ENCODE measurements at regions not wholly inside any gene's neighbourhood (a gene's known extent, or its start where the extent isn't known, plus 50 kb on each side); places are given as distances from the start of the nearest gene placed in this dataset.

DNA sequence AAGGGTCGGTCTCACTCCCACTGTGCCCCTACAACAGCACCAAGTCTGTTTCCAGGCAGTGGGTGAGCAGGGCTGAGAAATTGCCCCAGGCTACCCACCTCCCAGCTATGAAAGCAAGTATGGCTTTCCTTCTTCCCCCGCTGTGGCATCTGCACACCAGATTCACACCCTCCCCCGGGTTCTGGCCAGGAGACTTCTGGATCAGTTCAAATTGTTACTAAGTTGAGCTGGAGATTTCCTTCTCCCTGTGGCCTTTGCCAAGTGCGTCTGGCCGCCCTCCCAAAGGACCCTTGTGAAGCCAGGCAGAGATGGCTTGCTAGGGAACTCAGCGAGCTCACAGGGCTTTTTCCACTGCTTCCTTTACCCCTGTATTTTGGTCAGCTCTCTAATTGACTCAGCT, 555.4 kb downstream of the SH2D4B start:
- Histone ChIP-seq H3K27ac (replicated peaks in 1 of 4) (no peak overlapping the region), H3K36me3 (no peaks in the 10 kb centered on the region), H3K4me3 (no peak overlapping the region), H3K9me3 (no peaks in the 10 kb centered on the region), H3K4me1 (no peaks in the 10 kb centered on the region), H3K27me3 (no peaks in the 10 kb centered on the region)
- WGBS = 84% methylated on average over 6 of the region's 6 CpGs
- intact Hi-C loops (cut with DNase I) = no loop called here
- no peak for DNase-seq (ENCODE audit: extremely low spot score)
- TF ChIP-seq, protein P1, sequence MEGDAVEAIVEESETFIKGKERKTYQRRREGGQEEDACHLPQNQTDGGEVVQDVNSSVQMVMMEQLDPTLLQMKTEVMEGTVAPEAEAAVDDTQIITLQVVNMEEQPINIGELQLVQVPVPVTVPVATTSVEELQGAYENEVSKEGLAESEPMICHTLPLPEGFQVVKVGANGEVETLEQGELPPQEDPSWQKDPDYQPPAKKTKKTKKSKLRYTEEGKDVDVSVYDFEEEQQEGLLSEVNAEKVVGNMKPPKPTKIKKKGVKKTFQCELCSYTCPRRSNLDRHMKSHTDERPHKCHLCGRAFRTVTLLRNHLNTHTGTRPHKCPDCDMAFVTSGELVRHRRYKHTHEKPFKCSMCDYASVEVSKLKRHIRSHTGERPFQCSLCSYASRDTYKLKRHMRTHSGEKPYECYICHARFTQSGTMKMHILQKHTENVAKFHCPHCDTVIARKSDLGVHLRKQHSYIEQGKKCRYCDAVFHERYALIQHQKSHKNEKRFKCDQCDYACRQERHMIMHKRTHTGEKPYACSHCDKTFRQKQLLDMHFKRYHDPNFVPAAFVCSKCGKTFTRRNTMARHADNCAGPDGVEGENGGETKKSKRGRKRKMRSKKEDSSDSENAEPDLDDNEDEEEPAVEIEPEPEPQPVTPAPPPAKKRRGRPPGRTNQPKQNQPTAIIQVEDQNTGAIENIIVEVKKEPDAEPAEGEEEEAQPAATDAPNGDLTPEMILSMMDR (IDR thresholded peaks at IDR 0.05) = no peak
- TF ChIP-seq EP300 (IDR thresholded peaks at IDR 0.05) (no peak), POLR2A (IDR thresholded peaks at IDR 0.05; ENCODE audit: low read depth) (no peak), POLR2AphosphoS5 (IDR thresholded peaks at IDR 0.05) (no peak)

GRCh38 chr10:81095238-81095637, 557.5 kb downstream of the SH2D4B start:
- intact Hi-C loops (cut with DNase I) = no loop called here
- Histone ChIP-seq H3K9me3 (no peaks in the 10 kb centered on the region), H3K27me3 (no peaks in the 10 kb centered on the region), H3K27ac (replicated peaks in 1 of 4) (no peak overlapping the region), H3K36me3 (no peaks in the 10 kb centered on the region), H3K4me3 (no peak overlapping the region), H3K4me1 (no peaks in the 10 kb centered on the region)
- TF ChIP-seq POLR2A (IDR thresholded peaks at IDR 0.05; ENCODE audit: low read depth) = no peak
- TF ChIP-seq, protein P1 (IDR thresholded peaks at IDR 0.05) = no peak
- TF ChIP-seq EP300 (IDR thresholded peaks at IDR 0.05) = no peak
- TF ChIP-seq POLR2AphosphoS5 (IDR thresholded peaks at IDR 0.05) = no peak
- 85% methylated on average over 2 of the region's 2 CpGs for WGBS
- DNase-seq (ENCODE audit: extremely low spot score) = no peak

GRCh38 chr10:81096558-81096957, 558.9 kb downstream of the SH2D4B start:
- Histone ChIP-seq H3K4me1 (no peaks in the 10 kb centered on the region), H3K36me3 (no peaks in the 10 kb centered on the region), H3K9me3 (no peaks in the 10 kb centered on the region), H3K4me3 (no peak overlapping the region), H3K27ac (replicated peaks in 1 of 4) (no peak overlapping the region), H3K27me3 (no peaks in the 10 kb centered on the region)
- TF ChIP-seq EP300 (IDR thresholded peaks at IDR 0.05) (no peak), POLR2A (IDR thresholded peaks at IDR 0.05; ENCODE audit: low read depth) (no peak)
- TF ChIP-seq, protein P1 (IDR thresholded peaks at IDR 0.05) = no peak
- WGBS = 56% methylated on average over 1 of the region's 1 CpG
- intact Hi-C loops (cut with DNase I) = no loop called here
- no peak for DNase-seq (ENCODE audit: extremely low spot score)

DNA sequence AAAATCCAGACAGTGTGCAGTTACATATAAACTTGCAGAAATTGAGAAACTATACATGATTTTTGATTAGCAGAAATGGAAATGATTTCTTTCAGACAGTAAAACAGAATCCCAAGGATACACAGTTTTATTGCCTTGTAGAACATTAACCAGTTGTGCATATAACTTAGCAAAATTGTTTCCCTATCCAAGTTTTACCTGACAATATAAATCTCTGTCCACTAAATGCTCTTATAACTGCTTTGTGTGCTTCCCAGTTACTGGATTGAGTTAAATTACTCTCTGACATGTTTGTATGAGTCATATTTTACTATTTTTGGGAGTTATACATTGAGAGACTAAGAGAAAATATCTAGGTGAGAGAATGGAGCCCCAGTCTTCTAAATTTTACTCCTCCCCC, 563.4 kb downstream of the SH2D4B start:
- Histone ChIP-seq H3K9me3 (no peaks in the 10 kb centered on the region), H3K4me1 (no peaks in the 10 kb centered on the region), H3K27me3 (no peaks in the 10 kb centered on the region), H3K36me3 (no peaks in the 10 kb centered on the region), H3K4me3 (no peak overlapping the region), H3K27ac (replicated peaks in 1 of 4) (no peak overlapping the region)
- TF ChIP-seq EP300 (IDR thresholded peaks at IDR 0.05) = no peak
- TF ChIP-seq, protein P1 (IDR thresholded peaks at IDR 0.05) = no peak
- TF ChIP-seq POLR2A (IDR thresholded peaks at IDR 0.05; ENCODE audit: low read depth) = no peak
- TF ChIP-seq POLR2AphosphoS5 (IDR thresholded peaks at IDR 0.05) = no peak
- DNase-seq (ENCODE audit: extremely low spot score) = no peak
- intact Hi-C loops (cut with DNase I) = no loop called here

GRCh38 chr10:81104494-81104893, 566.8 kb downstream of the SH2D4B start:
- DNase-seq (ENCODE audit: extremely low spot score) = no peak
- TF ChIP-seq EP300 (IDR thresholded peaks at IDR 0.05) (no peak), POLR2A (IDR thresholded peaks at IDR 0.05; ENCODE audit: low read depth) (no peak), POLR2AphosphoS5 (IDR thresholded peaks at IDR 0.05) (no peak)
- TF ChIP-seq, protein P1 (IDR thresholded peaks at IDR 0.05) = no peak
- 71% methylated on average over 3 of the region's 3 CpGs for WGBS

More at GRCh38 chr10:81104494-81104893, 566.8 kb downstream of the SH2D4B start:
- no peaks in the 10 kb centered on the region for H3K9me3 ChIP-seq
- no peaks in the 10 kb centered on the region for H3K27me3 ChIP-seq
- no peaks in the 10 kb centered on the region for H3K36me3 ChIP-seq
- no peak overlapping the region for H3K4me3 ChIP-seq
- no peak overlapping the region for H3K27ac ChIP-seq (replicated peaks in 1 of 4)
- intact Hi-C loops (cut with DNase I) = no loop called here
- no peaks in the 10 kb centered on the region for H3K4me1 ChIP-seq

All from esophagus muscularis mucosa (tissue), 4 donors.